IPS DF 4.7 (cell line): ENCODE measurements at regions not wholly inside any gene's neighbourhood (a gene's known extent, or its start where the extent isn't known, plus 50 kb on each side); places are given as distances from the start of the nearest gene placed in this dataset.
"Not testable (repeated sequence)": the region's sequence is repeated elsewhere in the genome, so short reads cannot be mapped to it uniquely, and the experiment has no call there.

ENCODE experiments used
- DNase-seq: peaks from one replicate; pipeline ENCODE4 v3.0.0-alpha.2; 2013; ENCODE audit warnings: low spot score; ENCODE audit errors: extremely low read depth

DNA sequence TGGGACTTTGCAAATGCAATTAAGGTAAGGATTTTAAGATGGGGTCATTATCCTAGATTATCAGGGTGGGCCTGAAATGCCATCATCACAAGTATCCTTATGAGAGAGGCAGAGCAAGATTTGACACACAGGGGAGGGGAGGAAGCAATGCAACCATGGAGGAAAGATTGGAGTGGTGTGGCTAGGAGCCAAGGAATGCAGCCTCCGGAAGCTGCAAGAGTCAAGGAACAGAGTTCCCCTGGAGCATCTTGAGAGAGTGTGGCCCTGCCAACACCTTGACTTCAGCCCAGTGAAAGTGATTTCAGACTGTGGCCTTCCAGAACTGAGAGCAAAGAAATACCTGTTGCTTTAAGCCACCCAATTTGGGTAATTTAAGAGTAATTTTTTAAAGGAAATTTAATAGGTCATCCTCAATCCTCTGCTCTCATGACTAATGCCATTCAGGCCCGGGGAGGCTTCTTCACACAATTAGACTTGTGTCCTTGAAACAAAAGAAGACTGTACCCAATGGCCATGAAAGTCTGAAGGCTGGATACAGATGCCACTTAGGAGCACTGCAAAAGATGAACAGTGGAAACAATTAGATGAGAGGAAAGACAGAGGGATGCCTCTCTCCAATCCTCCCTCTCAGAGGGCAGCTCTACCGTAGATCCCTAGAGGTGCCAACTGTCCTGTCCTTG, 250.3 kb upstream of the ID2 start:
- no peak for DNase-seq

DNA sequence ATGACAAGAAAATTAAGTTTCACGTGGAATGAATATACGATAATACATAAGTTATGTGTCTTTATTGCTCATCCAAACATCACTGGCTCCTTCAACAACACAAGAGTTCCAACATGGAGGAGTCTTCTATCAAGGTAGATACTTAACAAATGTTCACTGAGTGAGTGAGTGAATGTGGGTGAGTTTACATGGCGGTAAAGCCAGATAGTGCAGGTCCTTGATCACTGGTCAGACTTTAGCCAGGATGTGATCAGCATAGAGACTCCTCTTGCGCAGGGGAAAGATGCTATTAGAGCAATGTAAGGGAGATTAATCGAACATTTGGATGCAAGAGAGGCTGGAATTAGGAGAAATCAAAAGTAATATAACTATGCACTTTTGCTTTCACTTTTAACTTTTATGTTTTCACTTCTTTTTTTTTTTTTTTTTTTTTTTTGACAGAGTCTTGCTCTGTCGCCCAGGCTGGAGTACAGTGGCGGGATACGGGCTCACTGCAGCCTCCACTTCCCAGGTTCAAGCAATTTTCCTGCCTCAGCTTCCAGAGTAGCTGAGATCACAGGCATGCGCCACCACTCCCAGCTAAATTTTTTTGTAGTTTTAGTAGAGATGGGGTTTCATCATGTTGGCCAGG, 249.0 kb upstream of the ID2 start:
- no peak for DNase-seq

DNA sequence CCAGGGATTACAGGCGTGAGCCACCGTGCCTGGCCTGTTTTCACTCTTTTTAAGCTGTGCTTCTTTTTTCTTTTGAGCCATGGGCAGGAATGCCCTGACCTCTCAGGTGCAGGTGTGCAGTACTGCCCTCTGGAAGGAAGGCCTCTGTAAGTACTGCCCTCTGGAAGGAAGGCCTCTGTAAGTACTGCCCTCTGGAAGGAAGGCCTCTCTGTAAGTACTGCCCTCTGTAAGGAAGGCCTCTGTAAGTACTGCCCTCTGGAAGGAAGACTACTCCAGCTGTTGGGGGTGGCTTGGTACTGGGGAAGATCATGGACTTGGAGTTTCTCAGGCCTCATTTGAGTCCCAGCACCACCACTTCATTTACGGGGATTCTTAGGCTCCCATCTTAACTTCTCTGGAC, 248.5 kb upstream of the ID2 start:
- no peak for DNase-seq

DNA sequence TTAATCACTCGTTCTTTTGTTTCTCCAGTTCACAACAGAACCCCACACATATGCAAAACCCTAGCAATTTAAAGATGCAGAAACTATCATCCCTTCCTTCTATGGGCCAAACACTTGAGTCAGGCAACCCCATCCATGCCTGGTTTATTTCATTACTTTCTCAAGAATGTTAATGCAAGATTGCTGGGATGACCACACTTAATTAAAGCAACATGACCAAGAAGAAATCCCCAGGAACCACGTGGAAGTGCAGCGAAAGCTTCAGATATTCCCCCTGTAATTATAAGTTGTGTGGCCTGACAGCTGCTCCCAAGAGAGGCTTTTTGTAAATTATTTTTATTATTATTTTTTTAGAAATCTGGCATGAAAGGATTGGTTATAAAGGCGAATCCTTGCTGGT, 246.2 kb upstream of the ID2 start:
- no peak for DNase-seq

DNA sequence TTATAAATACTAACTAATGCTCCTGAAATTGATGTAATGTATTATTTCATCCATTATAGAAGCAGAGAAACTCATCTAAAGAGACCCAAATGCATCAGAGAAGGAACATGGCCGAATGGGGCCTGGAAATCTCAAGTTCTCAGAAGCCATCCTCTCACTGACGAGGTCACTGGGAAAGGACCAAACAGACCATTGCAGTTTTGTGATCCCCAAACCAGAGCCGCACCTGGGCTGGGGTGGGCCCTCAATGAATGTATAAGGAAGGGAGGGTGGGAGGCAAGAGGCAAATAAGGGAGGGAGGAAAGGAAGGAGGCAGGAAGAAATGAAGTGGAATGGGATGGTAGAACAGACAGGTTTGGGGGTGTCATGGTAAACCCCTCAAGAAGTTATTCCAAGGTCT, 245.3 kb upstream of the ID2 start:
- no peak for DNase-seq

DNA sequence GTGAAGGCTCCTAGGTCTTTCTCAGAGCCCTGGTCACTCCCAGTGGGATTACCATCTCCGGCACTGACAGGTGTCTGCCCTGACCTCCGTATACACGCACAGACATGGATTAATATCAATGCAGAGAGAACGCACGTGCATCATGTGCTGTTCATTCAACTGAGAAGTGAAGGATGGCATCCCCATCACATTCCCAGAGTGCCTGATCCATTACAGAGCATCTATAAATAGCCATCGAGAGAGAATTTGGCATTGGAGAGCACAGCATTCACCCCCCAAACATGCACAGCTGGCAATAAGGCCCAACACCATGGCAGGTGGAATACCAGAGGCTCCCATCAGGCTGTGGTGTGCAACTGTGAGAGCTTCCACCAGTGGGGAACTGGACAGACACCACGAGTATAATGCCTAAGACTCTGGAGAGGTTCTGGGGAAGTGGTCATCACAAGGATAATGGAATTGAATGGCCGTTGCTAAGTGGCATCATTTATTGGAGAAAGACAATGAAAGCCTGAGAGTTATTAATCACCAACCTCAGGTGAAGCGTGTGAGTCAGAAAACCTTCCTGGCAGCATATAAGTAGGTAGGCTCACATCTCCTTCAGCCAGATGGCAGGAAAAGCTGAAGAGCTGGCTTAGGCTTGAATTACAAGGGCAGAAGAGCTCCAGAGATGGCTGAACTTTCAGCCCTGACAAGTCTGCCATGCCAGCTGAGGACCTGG, 244.5 kb upstream of the ID2 start:
- DNase-seq = no peak

DNA sequence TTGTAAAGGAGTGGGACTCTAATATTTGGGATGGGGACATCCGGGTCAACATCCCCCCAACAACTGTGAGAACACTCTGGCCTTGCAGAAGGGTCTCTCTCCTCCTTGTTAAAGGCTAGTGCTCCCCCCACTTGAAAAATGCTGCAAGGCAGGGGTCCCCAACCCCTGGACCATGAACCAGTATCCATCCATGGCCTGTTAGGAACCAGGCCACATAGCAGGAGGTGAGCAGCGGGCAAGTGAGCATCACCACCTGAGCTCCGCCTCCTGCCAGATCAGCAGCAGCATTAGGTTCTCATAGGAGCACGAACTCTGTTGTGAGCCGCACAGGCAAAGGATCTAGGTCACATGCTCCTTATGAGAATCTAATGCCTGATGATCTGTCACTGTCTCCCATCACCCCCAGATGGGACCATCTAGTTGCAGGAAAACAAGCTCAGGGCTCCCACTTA, 243.9 kb upstream of the ID2 start:
- DNase-seq = no peak

DNA sequence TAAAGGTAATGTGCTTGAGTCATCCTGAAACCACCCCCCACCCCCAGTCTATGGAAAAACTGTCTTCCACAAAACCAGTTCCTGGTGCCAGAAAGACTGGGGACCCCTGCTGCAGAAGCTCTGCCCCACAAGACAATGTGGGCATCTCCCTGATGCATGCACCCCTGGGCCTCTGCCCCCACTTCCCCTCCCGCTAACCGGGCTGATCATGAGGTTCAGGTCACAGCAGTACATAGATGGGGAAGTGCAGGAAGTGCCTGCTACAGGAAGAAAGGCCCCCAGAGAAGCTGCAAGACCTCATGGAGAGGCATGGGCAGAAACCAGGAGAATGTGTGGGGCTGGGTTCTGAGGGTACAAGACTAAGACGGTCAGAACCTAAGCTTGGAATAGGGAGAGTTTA, 243.4 kb upstream of the ID2 start:
- DNase-seq = no peak

DNA sequence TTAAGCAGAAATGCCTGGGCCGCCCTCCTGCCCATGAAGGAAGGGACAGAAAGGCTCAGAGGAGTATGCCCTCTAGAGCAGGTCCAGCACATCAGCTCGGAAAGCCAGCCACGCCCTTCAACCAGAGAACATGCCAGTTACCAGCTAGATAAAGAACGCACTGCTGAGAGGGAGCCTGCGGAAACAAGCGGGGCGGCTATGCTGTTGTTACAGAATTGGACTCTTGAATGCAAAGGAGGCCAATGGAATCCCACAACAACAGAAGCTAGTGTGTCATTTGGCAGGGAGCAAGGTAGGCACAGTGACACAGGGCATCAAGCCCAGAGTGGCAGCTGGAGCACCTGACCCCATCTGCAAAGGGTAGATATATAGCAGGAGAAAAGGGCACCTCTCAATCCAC, 242.9 kb upstream of the ID2 start:
- DNase-seq = no peak

DNA sequence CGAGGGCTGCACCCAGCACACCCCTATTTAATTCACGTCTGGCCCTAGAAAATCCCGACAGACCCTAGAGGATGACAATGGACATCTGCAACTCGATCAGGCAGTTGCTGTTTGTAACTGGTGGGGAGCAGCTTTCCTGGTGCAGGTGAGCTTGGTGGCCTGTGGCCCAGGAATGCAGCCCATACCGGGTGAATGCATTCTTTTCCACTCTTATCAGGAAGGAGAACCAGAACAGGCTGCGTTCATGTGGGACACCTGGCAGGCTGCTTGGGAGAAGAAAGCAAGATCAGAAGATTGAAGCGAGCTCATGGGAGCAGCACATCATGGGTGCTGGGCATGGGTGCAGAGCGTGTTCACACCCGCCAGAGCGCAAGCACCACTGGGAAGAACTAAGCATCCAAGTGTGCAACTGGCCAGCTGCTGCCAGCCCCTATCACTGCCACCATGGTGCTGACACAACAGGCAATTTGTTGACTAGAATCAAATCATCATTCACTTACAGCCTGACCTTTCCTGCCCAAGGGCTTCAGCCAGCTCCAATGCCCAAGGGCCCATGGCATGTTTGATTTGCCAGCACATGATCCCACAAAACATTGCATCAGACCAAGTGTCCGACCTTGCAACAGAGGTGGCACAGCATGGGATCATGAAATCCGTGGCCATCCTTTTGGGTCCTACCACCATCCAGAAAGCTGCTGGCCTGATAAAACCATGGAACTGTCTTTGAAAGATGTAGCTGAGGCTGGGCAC, 241.7 kb upstream of the ID2 start:
- no peak for DNase-seq

DNA sequence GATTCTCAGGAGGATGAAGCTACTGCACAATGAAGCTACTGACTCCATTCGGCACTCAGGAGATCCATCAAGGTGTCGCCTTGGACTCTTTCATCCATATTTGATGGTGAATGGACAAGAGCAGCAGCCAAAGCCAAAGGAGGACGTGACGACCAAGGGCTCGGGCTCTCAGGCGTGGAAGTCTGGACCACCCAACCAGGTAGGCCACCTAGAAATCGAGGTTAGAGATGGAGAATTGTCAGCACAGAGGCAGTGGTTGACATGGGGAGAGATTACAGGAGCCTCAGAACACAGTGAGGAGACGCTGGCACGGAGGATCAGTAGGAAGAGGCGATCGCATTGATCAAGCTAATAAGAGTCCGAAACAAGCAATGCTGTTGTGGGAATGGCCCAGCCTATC, 240.5 kb upstream of the ID2 start:
- DNase-seq = no peak

DNA sequence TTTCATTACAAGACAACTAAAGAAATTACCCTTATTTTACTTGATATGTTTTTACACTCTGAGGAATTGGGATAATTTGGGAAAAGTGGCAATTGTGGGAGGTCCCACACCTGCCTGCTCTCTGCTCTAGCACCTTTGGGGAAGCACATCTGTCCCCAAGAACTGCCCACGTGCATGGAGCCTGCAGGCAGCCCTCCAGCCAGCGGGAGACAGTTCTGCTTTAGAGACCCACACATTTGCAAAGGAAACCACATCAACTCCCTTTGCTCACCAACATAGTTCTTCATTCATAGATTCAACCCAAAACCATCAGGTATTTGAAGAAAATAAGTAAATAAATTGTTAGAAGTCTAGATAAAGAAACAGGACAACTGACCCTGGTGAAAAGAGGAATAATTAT, 239.9 kb upstream of the ID2 start:
- DNase-seq = no peak

DNA sequence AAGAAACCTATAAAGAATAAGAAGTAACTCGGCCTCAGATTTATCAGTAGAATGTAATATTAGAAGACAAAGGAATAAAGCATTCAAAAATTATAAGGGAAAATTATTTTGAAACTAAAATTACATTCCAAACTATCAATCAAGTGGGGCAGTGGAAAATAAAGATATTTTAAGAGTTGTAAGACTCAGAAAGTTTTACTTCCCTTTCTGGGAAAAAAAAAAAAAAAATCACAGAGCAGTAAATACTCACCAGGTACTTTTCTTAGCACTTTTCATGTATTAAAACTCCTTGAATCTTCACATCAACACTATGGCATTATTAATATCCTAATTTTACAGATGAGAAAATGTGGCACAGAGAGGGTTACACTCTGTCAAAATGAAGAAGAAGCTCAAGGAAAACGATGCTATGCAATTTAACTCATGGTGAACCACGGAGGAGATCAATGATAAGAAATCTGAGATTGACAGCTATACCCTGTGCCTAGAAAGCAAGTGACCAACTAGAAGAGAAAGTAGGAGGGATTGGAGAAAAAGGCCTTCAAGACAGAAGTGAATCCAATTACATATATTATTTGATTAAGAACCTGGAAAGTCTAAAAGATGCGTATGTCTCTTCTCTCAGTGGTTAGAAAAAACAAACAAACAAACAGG, 238.9 kb upstream of the ID2 start:
- DNase-seq = no peak

DNA sequence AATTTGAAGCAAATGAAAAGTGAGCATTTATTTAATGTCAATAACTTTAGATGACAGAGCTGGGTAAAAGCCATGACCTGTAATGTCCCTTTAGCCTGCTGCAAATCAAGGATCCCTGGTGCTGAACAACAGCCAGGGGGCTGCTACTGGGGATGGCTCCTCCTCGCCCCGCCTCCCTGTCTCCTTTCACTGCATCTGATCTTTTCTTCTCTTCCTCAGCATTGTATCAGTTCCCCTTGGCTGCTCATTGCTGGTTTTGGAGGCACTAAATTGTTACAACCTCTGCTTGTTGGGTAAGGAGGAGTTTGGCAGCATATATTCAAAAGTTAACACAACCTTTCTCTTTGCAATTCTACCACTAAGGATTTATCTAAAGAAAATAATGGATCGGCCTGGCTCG, 236.3 kb upstream of the ID2 start:
- DNase-seq = no peak

DNA sequence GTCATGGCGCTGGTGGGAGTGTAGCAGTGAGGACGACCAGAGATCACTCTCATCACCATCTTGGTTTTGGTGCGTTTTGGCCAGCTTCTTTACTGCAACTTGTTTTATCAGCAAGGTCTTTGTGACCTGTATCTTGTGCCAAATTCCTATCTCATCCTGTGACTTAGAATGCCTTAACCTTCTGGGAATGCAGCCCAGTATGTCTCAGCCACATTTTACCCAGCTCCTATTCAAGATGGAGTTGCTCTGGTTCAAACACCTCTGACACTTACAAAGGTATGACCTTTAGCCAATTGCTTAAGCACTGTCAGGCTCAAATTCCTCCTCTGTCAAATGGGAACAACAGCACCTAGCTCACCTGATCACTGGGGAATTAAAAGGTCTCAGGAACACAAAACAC, 235.1 kb upstream of the ID2 start:
- DNase-seq = not testable (repeated sequence)

DNA sequence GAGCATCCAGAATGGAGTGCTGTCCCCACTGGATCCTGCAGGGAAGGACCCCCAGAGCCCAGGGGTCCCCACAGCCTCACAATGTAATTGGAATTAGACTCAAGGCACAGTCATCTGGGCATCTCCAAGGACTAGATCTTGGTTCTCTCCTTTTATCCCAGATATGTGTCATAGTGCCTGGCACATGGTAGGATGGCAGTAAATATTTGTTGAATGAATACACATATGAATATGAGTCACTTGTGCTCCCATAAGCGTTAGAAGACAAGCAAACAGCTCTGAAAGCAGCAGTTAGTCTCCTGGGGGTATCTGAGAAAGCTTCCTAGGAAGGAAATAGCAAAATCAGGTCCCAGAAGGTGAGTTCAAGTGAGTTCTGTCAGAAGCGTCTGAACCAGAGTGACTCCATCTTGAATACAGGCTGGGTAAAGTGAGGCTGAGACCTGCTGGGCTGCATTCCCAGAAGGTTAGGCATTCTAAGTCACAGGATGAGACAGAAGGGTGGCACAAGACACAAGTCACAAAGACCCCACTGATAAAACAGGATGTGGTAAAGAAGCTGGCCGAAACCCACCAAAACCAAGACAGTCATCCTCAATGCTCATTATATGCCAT, 234.1 kb upstream of the ID2 start:
- no peak for DNase-seq

DNA sequence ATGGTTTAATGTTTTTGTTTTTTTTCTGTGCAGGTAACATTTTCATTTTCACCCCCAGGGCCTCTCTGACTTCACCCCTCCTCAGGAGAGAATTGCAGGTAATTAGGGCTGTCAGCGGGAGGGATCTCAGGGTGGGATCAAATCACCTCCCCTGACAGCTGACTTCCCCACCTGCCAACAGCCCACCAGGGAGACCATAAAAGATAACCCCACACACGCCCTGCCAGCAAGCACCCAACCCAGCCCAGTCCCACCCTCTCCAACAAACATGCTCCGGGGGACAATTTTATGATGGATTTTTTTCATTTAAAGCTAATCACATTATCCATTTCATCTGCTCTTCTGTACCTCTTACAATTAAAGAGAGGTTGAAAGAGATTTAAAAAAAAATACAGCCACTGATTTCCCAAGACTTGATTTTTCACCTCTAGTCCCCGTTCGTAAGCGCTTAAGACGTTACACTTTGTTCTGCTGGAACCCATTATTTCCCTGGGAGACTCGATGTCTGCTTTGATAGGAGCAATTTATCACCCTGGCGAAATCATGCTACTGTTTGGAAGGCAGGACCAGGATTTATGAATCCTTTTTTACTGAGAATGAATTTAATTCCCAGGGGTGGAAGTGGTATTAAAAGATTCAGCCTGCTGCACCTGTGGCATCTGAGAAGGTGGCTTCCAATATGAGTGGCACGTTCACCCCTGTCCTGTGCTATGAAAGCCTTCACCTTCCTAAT, 232.9 kb upstream of the ID2 start:
- DNase-seq = no peak

DNA sequence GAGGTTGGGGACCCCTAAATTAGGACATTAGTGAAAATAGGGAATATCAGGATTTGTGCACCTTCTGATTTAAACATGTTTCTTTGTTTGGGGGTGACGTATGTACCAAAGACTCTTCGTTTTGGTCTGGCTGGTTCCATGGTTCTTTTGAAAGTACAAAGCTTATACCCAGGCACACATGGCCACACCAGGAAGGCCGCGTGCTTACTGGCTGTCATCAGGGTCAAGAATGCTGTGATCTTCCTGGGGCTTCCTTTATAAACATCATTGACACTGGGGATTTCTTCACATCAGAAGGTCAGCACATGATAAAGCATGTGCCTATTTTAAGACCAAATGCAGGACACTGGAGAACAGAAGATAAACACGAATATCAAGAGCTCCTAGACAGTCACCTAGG, 230.6 kb upstream of the ID2 start:
- DNase-seq = no peak

DNA sequence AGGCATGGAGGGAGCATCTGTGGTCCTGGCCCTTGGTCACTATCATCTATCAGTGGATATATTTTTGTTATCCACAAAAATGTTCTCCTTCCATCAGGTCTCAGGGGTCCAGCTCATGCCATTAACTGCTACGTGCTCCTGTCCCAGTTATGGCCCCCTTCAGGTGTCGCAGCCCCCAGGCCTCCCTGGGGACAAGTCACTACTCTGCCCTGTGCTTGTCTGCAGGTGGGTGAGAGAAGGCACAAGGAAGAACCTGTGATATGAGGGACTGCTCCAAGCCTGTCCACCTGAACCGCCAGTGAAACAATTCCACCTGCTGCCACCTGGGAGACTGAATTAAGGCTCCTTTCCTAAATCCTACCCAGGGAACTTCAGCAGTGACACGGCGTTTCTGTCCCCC, 229.6 kb upstream of the ID2 start:
- DNase-seq = no peak
